ENCODE measurements at regions not wholly inside any gene's neighbourhood (a gene's known extent, or its start where the extent isn't known, plus 50 kb on each side); places are given as distances from the start of the nearest gene placed in this dataset.

DNA sequence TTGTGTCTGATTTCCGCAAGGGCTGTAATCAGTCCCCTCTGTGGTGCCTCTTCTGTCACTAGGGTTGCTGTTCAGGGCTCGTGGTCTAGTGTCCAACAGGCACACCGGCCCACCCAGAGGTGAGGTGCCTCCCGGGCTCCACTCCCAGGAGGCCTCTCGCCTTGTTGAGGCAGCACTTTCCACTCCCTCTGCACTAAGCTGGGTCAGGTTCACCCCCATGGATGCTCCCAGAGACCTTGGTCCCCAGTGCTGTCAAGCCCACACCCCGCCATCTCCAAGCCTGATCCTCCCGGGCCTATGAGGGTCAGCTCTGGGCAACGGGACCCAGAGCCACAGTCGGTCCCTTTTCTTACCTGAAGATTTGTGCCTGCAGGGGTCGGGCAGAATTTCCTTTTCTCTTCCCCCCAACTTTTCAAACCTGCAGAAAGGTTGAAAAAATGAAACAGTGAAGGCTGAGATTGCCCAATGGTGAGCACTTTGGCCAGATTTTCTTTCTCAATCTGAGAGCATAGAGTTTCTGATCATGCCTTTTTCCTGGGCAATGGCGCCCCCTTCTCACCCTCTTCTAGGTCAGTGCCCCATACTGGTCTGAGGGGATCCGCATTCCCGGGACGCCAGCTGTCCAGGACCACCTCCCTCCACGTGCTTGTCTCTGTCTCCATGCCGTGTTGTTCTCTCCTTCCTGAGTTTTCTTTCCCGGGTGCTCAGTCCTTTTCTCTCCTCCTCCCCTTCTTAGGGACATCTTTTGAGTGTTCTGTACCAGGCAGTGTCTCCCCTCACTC, 148.0 kb downstream of the ASB1 start:
- in situ Hi-C loops (cut with HindIII; ENCODE audit: low pct_unique_long_range_greater_than_20kb, low sequenced_read_pairs) (no loop called here), intact Hi-C loops (cut with micrococcal nuclease; ENCODE audit: unreplicated experiment) (no loop called here)
- BruUV-seq (replicated peaks): no TSS peak
- Histone ChIP-seq H3K27me3 (ENCODE audit: control insufficient read depth, insufficient read depth, low read length) (no peaks in the 10 kb centered on the region; the same call in 1 of the 2 replicates), H3K36me3 (ENCODE audit: control insufficient read depth, insufficient read depth, low read length) (no peaks in the 10 kb centered on the region), H3K9me3 (ENCODE audit: control insufficient read depth, insufficient read depth, low read depth, low read length) (peaks cover 7% of the 10 kb centered on the region; the same call in 1 of the 2 replicates), H3K27ac (ENCODE audit: low read length) (no peak overlapping the region), H3K4me3 (ENCODE audit: low read depth in 2 of 2, low read length in 2 of 2) (no peak overlapping the region), H3K4me1 (ENCODE audit: control insufficient read depth, insufficient read depth, low read length) (no peaks in the 10 kb centered on the region)
- ATAC-seq (no peak), DNase-seq (ENCODE audit: low read depth, low spot score) (no peak)
- TF ChIP-seq, protein P1, sequence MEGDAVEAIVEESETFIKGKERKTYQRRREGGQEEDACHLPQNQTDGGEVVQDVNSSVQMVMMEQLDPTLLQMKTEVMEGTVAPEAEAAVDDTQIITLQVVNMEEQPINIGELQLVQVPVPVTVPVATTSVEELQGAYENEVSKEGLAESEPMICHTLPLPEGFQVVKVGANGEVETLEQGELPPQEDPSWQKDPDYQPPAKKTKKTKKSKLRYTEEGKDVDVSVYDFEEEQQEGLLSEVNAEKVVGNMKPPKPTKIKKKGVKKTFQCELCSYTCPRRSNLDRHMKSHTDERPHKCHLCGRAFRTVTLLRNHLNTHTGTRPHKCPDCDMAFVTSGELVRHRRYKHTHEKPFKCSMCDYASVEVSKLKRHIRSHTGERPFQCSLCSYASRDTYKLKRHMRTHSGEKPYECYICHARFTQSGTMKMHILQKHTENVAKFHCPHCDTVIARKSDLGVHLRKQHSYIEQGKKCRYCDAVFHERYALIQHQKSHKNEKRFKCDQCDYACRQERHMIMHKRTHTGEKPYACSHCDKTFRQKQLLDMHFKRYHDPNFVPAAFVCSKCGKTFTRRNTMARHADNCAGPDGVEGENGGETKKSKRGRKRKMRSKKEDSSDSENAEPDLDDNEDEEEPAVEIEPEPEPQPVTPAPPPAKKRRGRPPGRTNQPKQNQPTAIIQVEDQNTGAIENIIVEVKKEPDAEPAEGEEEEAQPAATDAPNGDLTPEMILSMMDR (IDR thresholded peaks at IDR 0.05): no peak; the same call in 1 of the 2 replicates
- TF ChIP-seq TCF7L2 (IDR thresholded peaks at IDR 0.05; ENCODE audit: low read depth, low read length) (no peak), POLR2AphosphoS5 (IDR thresholded peaks at IDR 0.05; ENCODE audit: low read depth, low read length) (no peak), SIN3A (IDR thresholded peaks at IDR 0.05; ENCODE audit: borderline replicate concordance, insufficient read depth, low read depth, low read length) (no peak)
- TF ChIP-seq, protein P2, sequence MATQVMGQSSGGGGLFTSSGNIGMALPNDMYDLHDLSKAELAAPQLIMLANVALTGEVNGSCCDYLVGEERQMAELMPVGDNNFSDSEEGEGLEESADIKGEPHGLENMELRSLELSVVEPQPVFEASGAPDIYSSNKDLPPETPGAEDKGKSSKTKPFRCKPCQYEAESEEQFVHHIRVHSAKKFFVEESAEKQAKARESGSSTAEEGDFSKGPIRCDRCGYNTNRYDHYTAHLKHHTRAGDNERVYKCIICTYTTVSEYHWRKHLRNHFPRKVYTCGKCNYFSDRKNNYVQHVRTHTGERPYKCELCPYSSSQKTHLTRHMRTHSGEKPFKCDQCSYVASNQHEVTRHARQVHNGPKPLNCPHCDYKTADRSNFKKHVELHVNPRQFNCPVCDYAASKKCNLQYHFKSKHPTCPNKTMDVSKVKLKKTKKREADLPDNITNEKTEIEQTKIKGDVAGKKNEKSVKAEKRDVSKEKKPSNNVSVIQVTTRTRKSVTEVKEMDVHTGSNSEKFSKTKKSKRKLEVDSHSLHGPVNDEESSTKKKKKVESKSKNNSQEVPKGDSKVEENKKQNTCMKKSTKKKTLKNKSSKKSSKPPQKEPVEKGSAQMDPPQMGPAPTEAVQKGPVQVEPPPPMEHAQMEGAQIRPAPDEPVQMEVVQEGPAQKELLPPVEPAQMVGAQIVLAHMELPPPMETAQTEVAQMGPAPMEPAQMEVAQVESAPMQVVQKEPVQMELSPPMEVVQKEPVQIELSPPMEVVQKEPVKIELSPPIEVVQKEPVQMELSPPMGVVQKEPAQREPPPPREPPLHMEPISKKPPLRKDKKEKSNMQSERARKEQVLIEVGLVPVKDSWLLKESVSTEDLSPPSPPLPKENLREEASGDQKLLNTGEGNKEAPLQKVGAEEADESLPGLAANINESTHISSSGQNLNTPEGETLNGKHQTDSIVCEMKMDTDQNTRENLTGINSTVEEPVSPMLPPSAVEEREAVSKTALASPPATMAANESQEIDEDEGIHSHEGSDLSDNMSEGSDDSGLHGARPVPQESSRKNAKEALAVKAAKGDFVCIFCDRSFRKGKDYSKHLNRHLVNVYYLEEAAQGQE (IDR thresholded peaks at IDR 0.05; ENCODE audit: insufficient read depth in 1 of 2, low read depth in 2 of 2, low read length in 1 of 2): no peak
- ChIA-PET CTCF (no interaction called here), POLR2A (interaction anchor here (0.6 kb wide), 1 partner anchor 208 kb away, joined by 9 read pairs; no protein-coding TSS in a partner anchor)

DNA sequence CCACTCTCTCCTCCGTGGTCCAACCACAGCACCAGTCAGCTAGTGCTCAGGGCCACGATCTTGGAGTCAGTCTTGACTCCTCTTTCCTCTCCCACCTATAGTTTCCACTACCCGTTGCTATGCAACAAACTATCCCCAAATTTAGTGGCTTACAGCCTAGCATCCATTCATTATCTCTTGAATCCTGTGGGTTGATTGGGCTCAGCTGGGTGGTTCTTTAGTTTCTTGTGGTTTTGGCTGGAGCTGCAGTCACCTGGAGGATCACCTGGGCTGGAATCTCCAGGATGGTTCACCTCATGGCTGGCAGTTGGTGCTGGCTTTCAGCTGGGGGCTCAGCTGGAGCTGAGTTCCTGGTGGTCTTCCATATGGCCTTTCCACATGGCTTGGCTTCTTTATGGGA, 149.9 kb downstream of the ASB1 start:
- POLR2A ChIA-PET: no interaction called here
- intact Hi-C loops (cut with micrococcal nuclease; ENCODE audit: unreplicated experiment) (no loop called here), in situ Hi-C loops (cut with HindIII; ENCODE audit: low pct_unique_long_range_greater_than_20kb, low sequenced_read_pairs) (no loop called here)
- Histone ChIP-seq H3K4me3 (ENCODE audit: low read depth in 2 of 2, low read length in 2 of 2) (no peak overlapping the region), H3K27ac (ENCODE audit: low read length) (no peak overlapping the region), H3K27me3 (ENCODE audit: control insufficient read depth, insufficient read depth, low read length) (no peaks in the 10 kb centered on the region; the same call in 1 of the 2 replicates), H3K9me3 (ENCODE audit: control insufficient read depth, insufficient read depth, low read depth, low read length) (peaks cover 7% of the 10 kb centered on the region; the same call in 1 of the 2 replicates), H3K36me3 (ENCODE audit: control insufficient read depth, insufficient read depth, low read length) (no peaks in the 10 kb centered on the region), H3K4me1 (ENCODE audit: control insufficient read depth, insufficient read depth, low read length) (no peaks in the 10 kb centered on the region)
- DNase-seq (ENCODE audit: low read depth, low spot score) (no peak), ATAC-seq (no peak)
- CTCF ChIA-PET: no interaction called here
- BruUV-seq (replicated peaks): no TSS peak
- TF ChIP-seq, protein P2 (IDR thresholded peaks at IDR 0.05; ENCODE audit: insufficient read depth in 1 of 2, low read depth in 2 of 2, low read length in 1 of 2): no peak
- TF ChIP-seq TCF7L2 (IDR thresholded peaks at IDR 0.05; ENCODE audit: low read depth, low read length): no peak
- TF ChIP-seq, protein P1 (IDR thresholded peaks at IDR 0.05): no peak
- no peak for TF ChIP-seq SIN3A (IDR thresholded peaks at IDR 0.05; ENCODE audit: borderline replicate concordance, insufficient read depth, low read depth, low read length)
- no peak for TF ChIP-seq POLR2AphosphoS5 (IDR thresholded peaks at IDR 0.05; ENCODE audit: low read depth, low read length)
